Thyroid gland (tissue), 4 donors: ENCODE measurements at regions not wholly inside any gene's neighbourhood (a gene's known extent, or its start where the extent isn't known, plus 50 kb on each side); places are given as distances from the start of the nearest gene placed in this dataset.

Experiments
- DNase-seq, 2 donors: peaks; one replicate each; pipeline ENCODE4 v3.0.0-alpha.2; 2019
- H3K27ac ChIP-seq, 3 donors: fragments of 200-600 bp; sonication (generic); 1 replicate in 2 of 3; 2 replicates in 1 of 3; pipeline ENCODE4 v1.5.1; 2016 to 2019; ENCODE audit warnings: mild to moderate bottlenecking in 1 of 3, moderate library complexity in 1 of 3
- H3K27me3 ChIP-seq: fragments of 200-600 bp; sonication (generic); one replicate; pipeline ENCODE4 v1.5.1; 2019
- H3K36me3 ChIP-seq, 2 donors: fragments of 200-600 bp; sonication (generic); one replicate each; pipeline ENCODE4 v1.5.1; 2016 to 2019
- H3K4me1 ChIP-seq, 2 donors: fragments of 200-600 bp; sonication (generic); one replicate each; pipeline ENCODE4 v1.5.1; 2017 to 2019
- H3K4me3 ChIP-seq, 3 donors: fragments of 200-600 bp; sonication (generic); replicated peaks in 1 of 3; 1 replicate in 2 of 3; 2 replicates in 1 of 3; pipeline ENCODE4 v1.5.1; 2016; ENCODE audit warnings: mild to moderate bottlenecking in 1 of 3
- H3K9me3 ChIP-seq: fragments of 200-600 bp; sonication (generic); one replicate; pipeline ENCODE4 v1.5.1; 2017
- POLR2A ChIP-seq, 2 donors: fragments of 450-650 bp; IDR thresholded peaks; one replicate each; pipeline ENCODE4 v1.6.1; 2017; ENCODE audit warnings: antibody characterized with exemption in 2 of 2, mild to moderate bottlenecking in 2 of 2, moderate library complexity in 1 of 2
- WGBS, 2 donors: methylation state at CpG; one replicate each; pipeline ENCODE4 v1.1.5; 2017; 5-methylcytosine and 5-hydroxymethylcytosine counted together
- intact Hi-C: fragments of 100-400 bp; cut with DNase I; formaldehyde crosslinking; loops from one replicate; pipeline ENCODE4 v1.15.1; 2023
- TF ChIP-seq, protein P1 (sequence below), 6 experiments: fragments of 200-600 bp in 3 of 6; fragments of 450-650 bp in 3 of 6; sonication (generic) in 3 of 6; IDR thresholded peaks; one replicate each; pipeline ENCODE4 v1.5.1; 2016 to 2019; ENCODE audit warnings: antibody characterized with exemption in 6 of 6, mild to moderate bottlenecking in 2 of 6, inconsistent platforms in 1 of 6, moderate library complexity in 1 of 6

GRCh38 chr11:80211673-80212072 is 770.8 kb upstream of the TENM4 start:
- intact Hi-C loops, result no loop called here
- H3K4me3 ChIP-seq, result no peak overlapping the region
- no peaks in the 10 kb centered on the region for H3K4me1 ChIP-seq
- H3K36me3 ChIP-seq, result no peaks in the 10 kb centered on the region
- no peak for DNase-seq
- TF ChIP-seq, protein P1, sequence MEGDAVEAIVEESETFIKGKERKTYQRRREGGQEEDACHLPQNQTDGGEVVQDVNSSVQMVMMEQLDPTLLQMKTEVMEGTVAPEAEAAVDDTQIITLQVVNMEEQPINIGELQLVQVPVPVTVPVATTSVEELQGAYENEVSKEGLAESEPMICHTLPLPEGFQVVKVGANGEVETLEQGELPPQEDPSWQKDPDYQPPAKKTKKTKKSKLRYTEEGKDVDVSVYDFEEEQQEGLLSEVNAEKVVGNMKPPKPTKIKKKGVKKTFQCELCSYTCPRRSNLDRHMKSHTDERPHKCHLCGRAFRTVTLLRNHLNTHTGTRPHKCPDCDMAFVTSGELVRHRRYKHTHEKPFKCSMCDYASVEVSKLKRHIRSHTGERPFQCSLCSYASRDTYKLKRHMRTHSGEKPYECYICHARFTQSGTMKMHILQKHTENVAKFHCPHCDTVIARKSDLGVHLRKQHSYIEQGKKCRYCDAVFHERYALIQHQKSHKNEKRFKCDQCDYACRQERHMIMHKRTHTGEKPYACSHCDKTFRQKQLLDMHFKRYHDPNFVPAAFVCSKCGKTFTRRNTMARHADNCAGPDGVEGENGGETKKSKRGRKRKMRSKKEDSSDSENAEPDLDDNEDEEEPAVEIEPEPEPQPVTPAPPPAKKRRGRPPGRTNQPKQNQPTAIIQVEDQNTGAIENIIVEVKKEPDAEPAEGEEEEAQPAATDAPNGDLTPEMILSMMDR (IDR thresholded peaks at IDR 0.05), result no peak
- no peak for TF ChIP-seq POLR2A (IDR thresholded peaks at IDR 0.05)
- WGBS, 2 donors, result 52 to 57% methylated on average over 3 of the region's 3 CpGs
- H3K27me3 ChIP-seq, result no peaks in the 10 kb centered on the region
- H3K9me3 ChIP-seq, result no peaks in the 10 kb centered on the region
- no peak overlapping the region for H3K27ac ChIP-seq

DNA sequence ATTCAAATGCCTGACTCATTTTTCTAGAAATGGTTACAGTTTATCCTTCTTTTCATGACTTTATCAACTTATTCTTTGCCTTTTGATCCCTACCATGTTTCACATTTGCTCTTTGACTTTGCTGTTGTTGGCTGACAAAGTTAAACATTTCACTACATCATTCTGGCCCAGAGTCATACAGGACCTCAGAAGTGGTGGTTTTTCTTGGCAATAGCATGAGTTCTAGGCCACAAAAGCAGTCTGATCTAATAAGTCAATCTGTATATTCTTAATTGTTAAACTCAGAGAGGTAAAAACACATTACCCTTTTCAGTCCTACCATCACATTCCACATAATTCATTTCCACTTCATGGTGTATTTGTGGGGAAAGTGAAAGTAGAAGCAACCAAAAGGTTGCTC is 763.2 kb upstream of the TENM4 start:
- Histone ChIP-seq H3K4me3 (no peak overlapping the region), H3K27ac (no peak overlapping the region), H3K27me3 (no peaks in the 10 kb centered on the region), H3K4me1 (no peaks in the 10 kb centered on the region), H3K36me3 (no peaks in the 10 kb centered on the region), H3K9me3 (no peaks in the 10 kb centered on the region)
- TF ChIP-seq, protein P1 (IDR thresholded peaks at IDR 0.05), result no peak
- TF ChIP-seq POLR2A (IDR thresholded peaks at IDR 0.05), result no peak
- intact Hi-C loops, result no loop called here
- no peak for DNase-seq

DNA sequence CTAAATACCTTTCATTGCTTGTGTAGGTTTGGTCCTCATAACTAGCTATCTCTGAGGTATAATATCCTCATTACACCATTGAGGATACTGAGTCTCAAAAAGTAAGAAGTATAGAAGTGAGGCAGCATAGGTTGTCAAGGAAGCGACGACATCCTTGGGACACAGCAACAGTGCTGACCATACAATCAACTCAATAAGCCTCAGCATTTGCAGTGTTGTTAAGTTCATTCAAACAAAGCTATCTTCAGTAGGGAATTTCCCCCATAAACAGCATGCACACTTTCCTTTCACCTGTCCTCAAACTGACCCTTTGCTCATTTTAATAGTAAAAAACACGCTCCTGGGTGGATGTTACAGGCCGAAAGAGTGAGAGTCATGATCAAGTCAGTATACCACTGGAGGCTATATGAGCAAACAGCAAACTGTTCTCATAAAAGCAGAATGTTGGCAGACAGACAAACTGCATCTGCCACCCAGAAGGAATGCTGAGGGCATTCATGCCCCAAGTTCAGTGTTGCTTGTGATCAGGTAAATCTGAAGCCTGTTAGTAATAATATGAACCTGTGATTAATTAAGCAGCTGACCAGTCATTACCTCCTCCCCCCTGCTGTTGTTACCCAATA is 756.2 kb upstream of the TENM4 start:
- Histone ChIP-seq H3K9me3 (no peaks in the 10 kb centered on the region), H3K27ac (no peak overlapping the region), H3K4me1 (no peaks in the 10 kb centered on the region), H3K4me3 (no peak overlapping the region), H3K27me3 (no peaks in the 10 kb centered on the region), H3K36me3 (no peaks in the 10 kb centered on the region)
- no peak for DNase-seq
- WGBS, 2 donors, result 74 to 80% methylated on average over 4 of the region's 4 CpGs
- intact Hi-C loops, result no loop called here
- TF ChIP-seq, protein P1 (IDR thresholded peaks at IDR 0.05), result no peak
- TF ChIP-seq POLR2A (IDR thresholded peaks at IDR 0.05), result no peak

DNA sequence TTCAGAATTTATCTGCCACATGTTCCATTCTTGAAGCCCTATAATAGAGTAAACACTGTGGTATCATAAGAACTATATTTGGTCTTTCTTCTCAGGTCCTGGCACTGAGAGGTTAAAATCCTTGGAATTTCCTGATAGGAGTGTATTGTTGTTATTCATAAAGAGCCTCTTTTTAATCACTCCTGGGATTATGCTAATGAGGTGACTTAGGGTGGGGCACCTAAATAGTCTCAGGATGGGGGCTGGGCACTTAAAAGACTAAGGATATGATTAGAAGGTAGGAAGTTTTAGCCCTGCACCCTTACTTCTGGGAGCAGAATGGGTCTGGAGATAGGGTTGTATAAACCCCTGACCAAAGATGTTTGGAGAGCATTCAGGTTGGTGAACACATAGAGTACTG is 755.2 kb upstream of the TENM4 start:
- no peaks in the 10 kb centered on the region for H3K9me3 ChIP-seq
- TF ChIP-seq, protein P1 (IDR thresholded peaks at IDR 0.05), result no peak
- no peak for TF ChIP-seq POLR2A (IDR thresholded peaks at IDR 0.05)
- no peak overlapping the region for H3K27ac ChIP-seq
- no peaks in the 10 kb centered on the region for H3K36me3 ChIP-seq
- no peaks in the 10 kb centered on the region for H3K4me1 ChIP-seq
- intact Hi-C loops, result no loop called here
- H3K4me3 ChIP-seq, result no peak overlapping the region
- H3K27me3 ChIP-seq, result no peaks in the 10 kb centered on the region
- no peak for DNase-seq

DNA sequence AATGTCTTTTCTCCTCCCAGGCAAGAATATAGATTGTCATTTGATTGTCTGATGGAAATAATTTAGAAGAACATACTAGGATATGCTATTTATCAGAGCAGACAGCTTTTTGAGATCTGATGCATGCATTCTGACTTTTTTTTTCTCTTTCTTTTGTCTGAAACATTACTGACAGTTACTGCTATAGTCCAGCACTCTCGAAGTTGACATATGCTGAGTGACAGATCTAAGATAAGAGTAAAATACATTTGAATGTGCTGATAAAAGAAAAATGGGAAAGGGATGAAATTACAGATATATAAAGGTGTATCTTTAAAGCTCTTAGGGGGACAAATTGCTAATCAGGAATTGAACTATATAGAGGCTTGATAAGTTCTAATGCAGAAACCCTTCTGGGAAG is 753.8 kb upstream of the TENM4 start:
- Histone ChIP-seq H3K4me3 (no peak overlapping the region), H3K9me3 (no peaks in the 10 kb centered on the region), H3K27me3 (no peaks in the 10 kb centered on the region), H3K36me3 (no peaks in the 10 kb centered on the region), H3K27ac (no peak overlapping the region), H3K4me1 (no peaks in the 10 kb centered on the region)
- intact Hi-C loops, result no loop called here
- 62 to 73% methylated on average over 1 of the region's 1 CpG for WGBS, 2 donors
- TF ChIP-seq, protein P1 (IDR thresholded peaks at IDR 0.05), result no peak
- TF ChIP-seq POLR2A (IDR thresholded peaks at IDR 0.05), result no peak
- DNase-seq, result no peak
